ENCODE measurements at regions not wholly inside any gene's neighbourhood (a gene's known extent, or its start where the extent isn't known, plus 50 kb on each side); places are given as distances from the start of the nearest gene placed in this dataset.

DNA sequence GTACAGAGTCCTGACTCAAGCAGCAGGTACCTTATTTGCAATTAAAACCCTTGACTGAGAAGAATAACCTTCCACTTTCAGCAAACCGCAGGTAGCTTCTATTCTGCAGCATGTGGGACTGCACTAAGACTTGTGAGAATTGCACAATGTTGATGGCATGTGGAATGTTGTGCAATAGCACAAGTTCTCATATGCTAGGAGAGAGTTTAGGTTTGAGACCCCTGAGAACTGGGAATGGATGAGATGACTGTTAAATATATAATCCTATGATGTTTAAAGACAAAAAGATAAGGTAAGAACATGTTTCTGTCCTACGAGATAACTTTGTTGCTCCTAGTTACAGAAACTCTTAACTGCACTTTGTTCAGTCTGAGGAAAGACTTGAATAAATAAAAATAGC lies 194.6 kb downstream of the OTOR start (continued):
- TF ChIP-seq RAD21 (IDR thresholded peaks at IDR 0.05; ENCODE audit: insufficient read depth, low read depth, low read length) = no peak

DNA sequence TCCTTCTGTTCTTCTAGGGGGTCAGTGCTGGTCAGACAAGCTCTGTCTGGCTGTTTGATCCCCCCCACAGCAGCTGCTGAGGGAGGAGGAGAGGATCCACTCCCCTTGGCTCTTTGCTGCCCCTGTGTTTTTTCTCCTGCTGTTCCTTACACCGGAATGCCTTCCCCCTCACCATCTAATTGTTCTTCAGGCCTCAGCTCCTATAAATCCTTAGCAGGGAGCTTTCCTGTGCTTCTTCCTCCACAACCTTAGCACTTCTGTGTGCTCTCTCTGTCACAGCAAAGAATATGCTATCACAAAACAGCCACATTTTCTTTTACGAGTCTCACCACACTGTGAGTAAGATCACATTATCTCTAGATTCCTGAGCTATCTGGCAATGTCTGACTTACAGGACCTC lies 196.6 kb downstream of the OTOR start:
- intact Hi-C loops (cut with micrococcal nuclease; ENCODE audit: unreplicated experiment) = no loop called here
- POLR2A ChIA-PET = no interaction called here
- Histone ChIP-seq H3K4me2 (ENCODE audit: control insufficient read depth, insufficient read depth) (no peak overlapping the region), H3K79me2 (ENCODE audit: control insufficient read depth, insufficient read depth, low read length) (no peaks in the 10 kb centered on the region), H3K4me1 (ENCODE audit: control insufficient read depth, insufficient read depth, low read length) (no peaks in the 10 kb centered on the region), H3K27me3 (replicated peaks in 1 of 2; ENCODE audit: control insufficient read depth in 2 of 2, insufficient read depth in 2 of 2, low read length in 1 of 2) (no peaks in the 10 kb centered on the region), H3K4me3 (no peak overlapping the region), H2AFZ (ENCODE audit: control insufficient read depth, low read depth, low read length) (no peak overlapping the region), H3K27ac (ENCODE audit: control insufficient read depth, insufficient read depth) (no peak overlapping the region), H3K9ac (ENCODE audit: control insufficient read depth, insufficient read depth, low read length) (no peak overlapping the region), H3K36me3 (ENCODE audit: control insufficient read depth in 2 of 2, insufficient read depth in 2 of 2, low read length in 1 of 2) (no peaks in the 10 kb centered on the region), H3K9me3 (replicated peaks; ENCODE audit: control insufficient read depth, insufficient read depth, low read length) (no peaks in the 10 kb centered on the region), H4K20me1 (ENCODE audit: control insufficient read depth, insufficient read depth) (no peaks in the 10 kb centered on the region)
- CTCF ChIA-PET = interaction anchor here (0.6 kb wide), 1 partner anchor 713 kb away, joined by 3 read pairs; no protein-coding TSS in a partner anchor
- WGBS (ENCODE audit: insufficient coverage, insufficient replicate concordance, low lambda C conversion rate, missing lambda C conversion rate) = 85% methylated on average over 2 of the region's 2 CpGs
- SMC1A ChIA-PET (ENCODE audit: uncharacterized antibody, unreplicated experiment) = no interaction called here
- ATAC-seq (no peak), FAIRE-seq (no peak), DNase-seq (ENCODE audit: low read depth, low spot score) (no peak)
- RAD21 ChIA-PET (ENCODE audit: unreplicated experiment) = no interaction called here
- in situ Hi-C loops (cut with MboI) = no loop called here
- BruUV-seq (replicated peaks) = no TSS peak
- TF ChIP-seq, protein P1, sequence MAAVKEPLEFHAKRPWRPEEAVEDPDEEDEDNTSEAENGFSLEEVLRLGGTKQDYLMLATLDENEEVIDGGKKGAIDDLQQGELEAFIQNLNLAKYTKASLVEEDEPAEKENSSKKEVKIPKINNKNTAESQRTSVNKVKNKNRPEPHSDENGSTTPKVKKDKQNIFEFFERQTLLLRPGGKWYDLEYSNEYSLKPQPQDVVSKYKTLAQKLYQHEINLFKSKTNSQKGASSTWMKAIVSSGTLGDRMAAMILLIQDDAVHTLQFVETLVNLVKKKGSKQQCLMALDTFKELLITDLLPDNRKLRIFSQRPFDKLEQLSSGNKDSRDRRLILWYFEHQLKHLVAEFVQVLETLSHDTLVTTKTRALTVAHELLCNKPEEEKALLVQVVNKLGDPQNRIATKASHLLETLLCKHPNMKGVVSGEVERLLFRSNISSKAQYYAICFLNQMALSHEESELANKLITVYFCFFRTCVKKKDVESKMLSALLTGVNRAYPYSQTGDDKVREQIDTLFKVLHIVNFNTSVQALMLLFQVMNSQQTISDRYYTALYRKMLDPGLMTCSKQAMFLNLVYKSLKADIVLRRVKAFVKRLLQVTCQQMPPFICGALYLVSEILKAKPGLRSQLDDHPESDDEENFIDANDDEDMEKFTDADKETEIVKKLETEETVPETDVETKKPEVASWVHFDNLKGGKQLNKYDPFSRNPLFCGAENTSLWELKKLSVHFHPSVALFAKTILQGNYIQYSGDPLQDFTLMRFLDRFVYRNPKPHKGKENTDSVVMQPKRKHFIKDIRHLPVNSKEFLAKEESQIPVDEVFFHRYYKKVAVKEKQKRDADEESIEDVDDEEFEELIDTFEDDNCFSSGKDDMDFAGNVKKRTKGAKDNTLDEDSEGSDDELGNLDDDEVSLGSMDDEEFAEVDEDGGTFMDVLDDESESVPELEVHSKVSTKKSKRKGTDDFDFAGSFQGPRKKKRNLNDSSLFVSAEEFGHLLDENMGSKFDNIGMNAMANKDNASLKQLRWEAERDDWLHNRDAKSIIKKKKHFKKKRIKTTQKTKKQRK (IDR thresholded peaks at IDR 0.05; ENCODE audit: low read depth, low read length) = no peak
- TF ChIP-seq, protein P2, sequence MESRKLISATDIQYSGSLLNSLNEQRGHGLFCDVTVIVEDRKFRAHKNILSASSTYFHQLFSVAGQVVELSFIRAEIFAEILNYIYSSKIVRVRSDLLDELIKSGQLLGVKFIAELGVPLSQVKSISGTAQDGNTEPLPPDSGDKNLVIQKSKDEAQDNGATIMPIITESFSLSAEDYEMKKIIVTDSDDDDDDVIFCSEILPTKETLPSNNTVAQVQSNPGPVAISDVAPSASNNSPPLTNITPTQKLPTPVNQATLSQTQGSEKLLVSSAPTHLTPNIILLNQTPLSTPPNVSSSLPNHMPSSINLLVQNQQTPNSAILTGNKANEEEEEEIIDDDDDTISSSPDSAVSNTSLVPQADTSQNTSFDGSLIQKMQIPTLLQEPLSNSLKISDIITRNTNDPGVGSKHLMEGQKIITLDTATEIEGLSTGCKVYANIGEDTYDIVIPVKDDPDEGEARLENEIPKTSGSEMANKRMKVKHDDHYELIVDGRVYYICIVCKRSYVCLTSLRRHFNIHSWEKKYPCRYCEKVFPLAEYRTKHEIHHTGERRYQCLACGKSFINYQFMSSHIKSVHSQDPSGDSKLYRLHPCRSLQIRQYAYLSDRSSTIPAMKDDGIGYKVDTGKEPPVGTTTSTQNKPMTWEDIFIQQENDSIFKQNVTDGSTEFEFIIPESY (IDR thresholded peaks at IDR 0.05) = no peak
- no peak for TF ChIP-seq HCFC1 (IDR thresholded peaks at IDR 0.05; ENCODE audit: low read length)
- TF ChIP-seq CREM (IDR thresholded peaks at IDR 0.05; ENCODE audit: low read depth) = no peak
- TF ChIP-seq IKZF2 (IDR thresholded peaks at IDR 0.05) = no peak
- no peak for TF ChIP-seq GABPA (IDR thresholded peaks at IDR 0.05; ENCODE audit: low read depth)
- no peak for TF ChIP-seq NR2C2 (IDR thresholded peaks at IDR 0.05; ENCODE audit: borderline replicate concordance, control insufficient read depth, insufficient read length, low read depth)
- TF ChIP-seq KLF5 (IDR thresholded peaks at IDR 0.05; ENCODE audit: partially characterized antibody) = no peak
- TF ChIP-seq NFIC (IDR thresholded peaks at IDR 0.05; ENCODE audit: low read depth, low read length) = no peak
- TF ChIP-seq SREBF2 (IDR thresholded peaks at IDR 0.05; ENCODE audit: low read length) = no peak
- TF ChIP-seq, protein P3, sequence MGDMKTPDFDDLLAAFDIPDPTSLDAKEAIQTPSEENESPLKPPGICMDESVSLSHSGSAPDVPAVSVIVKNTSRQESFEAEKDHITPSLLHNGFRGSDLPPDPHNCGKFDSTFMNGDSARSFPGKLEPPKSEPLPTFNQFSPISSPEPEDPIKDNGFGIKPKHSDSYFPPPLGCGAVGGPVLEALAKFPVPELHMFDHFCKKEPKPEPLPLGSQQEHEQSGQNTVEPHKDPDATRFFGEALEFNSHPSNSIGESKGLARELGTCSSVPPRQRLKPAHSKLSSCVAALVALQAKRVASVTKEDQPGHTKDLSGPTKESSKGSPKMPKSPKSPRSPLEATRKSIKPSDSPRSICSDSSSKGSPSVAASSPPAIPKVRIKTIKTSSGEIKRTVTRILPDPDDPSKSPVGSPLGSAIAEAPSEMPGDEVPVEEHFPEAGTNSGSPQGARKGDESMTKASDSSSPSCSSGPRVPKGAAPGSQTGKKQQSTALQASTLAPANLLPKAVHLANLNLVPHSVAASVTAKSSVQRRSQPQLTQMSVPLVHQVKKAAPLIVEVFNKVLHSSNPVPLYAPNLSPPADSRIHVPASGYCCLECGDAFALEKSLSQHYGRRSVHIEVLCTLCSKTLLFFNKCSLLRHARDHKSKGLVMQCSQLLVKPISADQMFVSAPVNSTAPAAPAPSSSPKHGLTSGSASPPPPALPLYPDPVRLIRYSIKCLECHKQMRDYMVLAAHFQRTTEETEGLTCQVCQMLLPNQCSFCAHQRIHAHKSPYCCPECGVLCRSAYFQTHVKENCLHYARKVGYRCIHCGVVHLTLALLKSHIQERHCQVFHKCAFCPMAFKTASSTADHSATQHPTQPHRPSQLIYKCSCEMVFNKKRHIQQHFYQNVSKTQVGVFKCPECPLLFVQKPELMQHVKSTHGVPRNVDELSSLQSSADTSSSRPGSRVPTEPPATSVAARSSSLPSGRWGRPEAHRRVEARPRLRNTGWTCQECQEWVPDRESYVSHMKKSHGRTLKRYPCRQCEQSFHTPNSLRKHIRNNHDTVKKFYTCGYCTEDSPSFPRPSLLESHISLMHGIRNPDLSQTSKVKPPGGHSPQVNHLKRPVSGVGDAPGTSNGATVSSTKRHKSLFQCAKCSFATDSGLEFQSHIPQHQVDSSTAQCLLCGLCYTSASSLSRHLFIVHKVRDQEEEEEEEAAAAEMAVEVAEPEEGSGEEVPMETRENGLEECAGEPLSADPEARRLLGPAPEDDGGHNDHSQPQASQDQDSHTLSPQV (IDR thresholded peaks at IDR 0.05) = no peak
- TF ChIP-seq SMAD5 (IDR thresholded peaks at IDR 0.05; ENCODE audit: low read depth) = no peak
- TF ChIP-seq MXI1 (IDR thresholded peaks at IDR 0.05; ENCODE audit: low read depth, low read length) = no peak
- TF ChIP-seq RFX5 (IDR thresholded peaks at IDR 0.05; ENCODE audit: low read depth, low read length) = no peak
- TF ChIP-seq MEF2A (IDR thresholded peaks at IDR 0.05; ENCODE audit: insufficient read depth, low read depth, low read length) = no peak
